HS-5 (cell line): ENCODE measurements at regions not wholly inside any gene's neighbourhood (a gene's known extent, or its start where the extent isn't known, plus 50 kb on each side); places are given as distances from the start of the nearest gene placed in this dataset.
"Not testable (repeated sequence)": the region's sequence is repeated elsewhere in the genome, so short reads cannot be mapped to it uniquely, and the experiment has no call there.

ENCODE experiments used
- DNase-seq: peaks from one replicate; pipeline ENCODE4 v3.0.0-alpha.2; 2012; ENCODE audit warnings: low read depth

DNA sequence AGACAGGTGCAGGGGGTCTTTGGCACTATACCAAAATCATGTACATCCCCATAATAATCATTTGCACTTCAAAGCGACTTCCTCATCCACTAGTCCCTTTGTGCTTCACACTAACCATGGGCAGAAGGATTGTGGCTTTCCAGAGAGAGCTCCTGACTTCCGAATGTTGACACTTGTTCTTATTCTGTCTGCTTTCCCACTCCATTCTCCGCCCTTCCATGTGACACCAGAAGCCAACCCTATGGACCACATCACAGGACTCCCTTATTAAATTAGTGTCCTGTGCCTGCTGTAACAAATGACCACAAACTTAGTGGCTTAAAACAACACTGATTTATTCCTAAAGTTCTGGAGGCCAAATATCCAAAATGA is 91.6 kb downstream of the CMC2 start:
- no peak for DNase-seq

DNA sequence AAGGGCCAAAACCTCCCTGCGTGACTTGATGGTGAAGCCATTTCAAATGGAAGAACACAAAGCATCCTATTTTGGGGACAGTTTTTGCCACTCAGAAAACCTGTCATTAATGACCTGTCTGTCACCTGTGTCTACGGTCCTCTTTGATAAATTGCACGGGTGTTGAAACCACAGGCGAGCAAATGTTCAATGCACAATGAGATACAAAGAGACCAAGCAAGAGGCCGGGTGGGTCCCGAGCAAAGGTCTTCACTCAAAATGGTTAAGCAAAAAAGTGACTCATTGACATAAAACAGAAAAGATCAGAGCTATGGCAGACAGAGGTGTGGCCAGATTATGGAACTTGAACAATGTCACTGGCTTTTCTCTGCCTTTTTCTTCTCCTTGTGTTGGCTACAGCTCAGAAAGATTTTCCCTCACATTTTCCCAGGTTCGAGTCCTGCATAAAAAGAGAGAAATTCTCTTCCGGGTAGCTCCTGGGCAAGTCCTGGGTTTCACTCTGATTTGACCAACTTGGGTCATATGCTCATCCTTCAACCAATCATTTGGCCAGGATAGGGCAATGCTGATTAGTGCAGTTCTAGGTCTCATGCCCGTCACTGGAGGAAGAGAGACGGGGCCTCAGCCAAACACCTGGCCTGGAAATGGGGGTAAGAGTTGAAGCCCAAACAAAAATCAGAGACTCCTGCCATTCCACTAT is 92.2 kb downstream of the CMC2 start:
- no peak for DNase-seq

DNA sequence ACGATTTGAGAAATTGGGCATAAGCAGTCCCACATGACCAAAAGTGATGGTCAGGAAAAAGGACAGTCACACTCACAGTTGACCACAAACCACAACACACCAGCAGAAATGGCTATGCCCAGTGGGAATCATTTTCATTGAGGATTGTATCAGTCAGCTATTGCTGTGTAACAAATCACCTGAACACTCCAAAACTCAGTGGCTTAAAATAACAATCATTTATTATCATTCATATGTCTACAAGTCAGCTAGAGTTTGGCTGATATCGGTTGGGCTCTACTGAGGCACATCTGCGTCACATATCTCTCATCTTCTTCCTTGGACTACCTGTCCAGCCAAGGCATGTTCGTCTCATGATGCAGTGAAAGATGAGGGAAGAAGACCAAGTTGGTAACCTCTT is 93.3 kb downstream of the CMC2 start:
- DNase-seq, result no peak

DNA sequence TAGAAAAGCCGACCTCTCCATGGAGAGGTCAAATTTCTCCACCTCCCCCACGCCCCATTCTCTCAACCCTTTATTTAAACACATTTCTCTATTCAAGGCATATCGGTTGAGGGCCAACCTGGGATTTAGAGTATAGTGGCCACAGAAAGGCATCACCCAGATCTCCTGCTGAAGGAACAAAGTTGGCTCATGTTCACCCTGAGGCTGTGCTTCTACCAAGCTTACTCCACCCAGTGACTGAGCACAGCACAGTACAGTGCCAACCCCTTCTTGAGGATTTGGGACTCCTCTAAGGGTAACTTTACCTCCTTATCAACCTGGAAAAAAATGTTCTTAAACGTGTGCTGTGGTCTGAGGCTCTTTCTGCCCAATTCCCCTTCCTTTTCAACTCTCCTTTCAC is 94.0 kb downstream of the CMC2 start:
- no peak for DNase-seq

DNA sequence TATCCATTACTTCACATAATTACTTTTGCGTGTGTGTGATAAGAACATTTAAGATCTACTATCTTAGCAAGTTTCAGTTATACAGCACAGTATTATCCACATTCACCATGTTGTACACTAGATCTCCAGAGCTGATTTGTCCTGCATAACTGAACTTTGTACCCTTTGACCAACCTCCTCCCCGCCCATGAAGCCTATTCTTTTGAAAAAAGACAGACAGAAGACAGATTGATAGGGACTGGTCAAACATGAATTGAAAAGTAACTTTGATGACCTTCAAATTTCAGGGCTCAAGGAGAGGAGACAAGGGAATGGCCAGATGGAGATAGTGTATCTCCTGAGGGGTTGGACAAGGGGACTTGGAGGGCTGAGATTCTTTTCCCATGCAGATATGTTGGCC is 96.3 kb downstream of the CMC2 start:
- DNase-seq, result no peak

DNA sequence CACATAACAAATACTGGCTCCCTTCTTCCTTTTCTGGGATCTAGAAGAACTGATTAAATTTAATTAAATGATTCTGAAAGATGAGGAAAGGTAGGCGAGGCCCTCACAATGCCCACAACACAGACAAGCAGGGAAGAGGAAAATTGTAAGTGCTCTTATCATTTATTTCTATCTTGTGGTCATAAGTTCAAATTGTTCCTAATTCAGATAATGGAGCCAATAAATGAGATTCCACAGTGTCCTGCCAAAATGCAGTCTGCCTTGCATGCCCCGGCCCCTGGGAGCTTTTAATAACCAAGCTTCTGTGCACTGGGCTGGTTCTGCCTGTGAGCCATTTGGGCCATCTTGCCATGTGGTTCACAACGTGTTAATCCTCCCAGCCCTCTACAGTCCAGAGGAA is 97.0 kb downstream of the CMC2 start:
- no peak for DNase-seq

DNA sequence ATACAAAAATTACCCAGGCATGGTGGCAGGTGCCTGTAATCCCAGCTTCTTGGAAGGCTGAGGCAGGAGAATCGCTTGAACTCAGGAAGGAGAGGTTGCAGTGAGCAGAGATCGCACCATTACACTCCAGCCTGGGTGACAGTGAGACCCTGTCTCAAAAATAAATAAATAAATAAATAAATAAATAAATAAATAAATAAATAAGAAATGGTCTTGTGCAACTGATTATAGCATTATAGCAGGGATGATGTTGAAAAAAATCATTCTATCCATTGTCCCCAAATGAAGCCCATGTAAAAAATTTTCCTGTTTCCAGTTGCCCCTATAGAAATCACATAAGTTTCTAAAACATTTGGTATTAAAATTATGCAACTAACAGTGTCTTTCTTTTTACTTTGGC is 100.5 kb downstream of the CMC2 start:
- DNase-seq, result not testable (repeated sequence)

DNA sequence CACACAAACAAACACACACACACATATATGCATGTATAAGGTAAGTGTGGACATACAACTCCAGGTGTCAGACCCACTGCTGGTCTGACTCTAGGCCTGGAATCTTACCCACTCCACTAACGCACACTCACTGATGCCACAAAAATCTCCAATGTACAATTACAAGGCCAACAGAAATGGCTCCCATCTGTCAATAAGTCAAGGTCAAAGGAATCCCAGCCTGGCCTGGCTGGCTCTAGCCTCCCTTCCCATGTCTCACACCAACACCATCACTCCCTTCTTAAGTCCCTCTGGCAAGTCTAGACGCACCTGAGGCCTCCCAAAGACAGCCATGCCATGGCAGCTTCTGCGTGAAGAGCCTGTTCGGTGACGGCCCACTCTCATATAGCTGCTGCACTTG is 99.2 kb upstream of the CDYL2 start:
- no peak for DNase-seq

DNA sequence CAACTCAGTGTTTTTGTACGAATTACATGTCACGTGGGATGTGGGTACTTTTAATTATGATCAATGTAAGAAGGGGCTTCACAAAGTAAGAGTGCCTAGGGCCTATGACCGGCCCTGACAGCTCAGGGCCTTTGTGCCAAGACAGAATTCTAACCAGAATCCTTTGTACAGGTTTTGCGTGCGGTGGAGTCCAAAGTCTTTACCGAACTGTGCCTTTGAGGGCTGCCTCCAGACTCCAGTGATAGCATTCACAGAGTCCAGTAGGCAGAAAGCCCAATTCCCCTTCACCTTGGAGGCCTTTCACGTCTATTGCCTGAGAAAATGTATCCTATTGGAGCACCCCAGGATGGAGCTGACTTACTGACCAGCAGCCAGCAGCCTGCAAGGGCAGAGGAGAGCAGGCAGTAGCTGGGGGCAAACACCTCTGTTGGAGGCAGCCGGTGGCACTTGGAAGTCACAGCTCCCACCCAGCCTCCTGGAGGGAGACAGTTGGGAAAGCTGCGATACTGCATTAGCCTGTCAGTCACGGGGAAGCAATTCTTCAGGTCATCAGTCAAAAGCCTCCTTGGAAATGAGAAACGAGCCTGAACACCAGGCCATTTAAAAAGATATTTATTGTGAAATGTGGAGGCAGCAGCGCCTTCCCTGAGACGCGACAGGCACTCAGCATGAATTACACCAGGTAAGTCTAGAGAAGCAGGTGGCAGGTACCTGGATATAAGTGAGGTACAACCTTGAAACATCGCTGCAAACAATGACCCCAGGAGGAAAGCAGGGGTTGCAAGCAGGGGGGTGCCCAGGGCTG is 98.1 kb upstream of the CDYL2 start:
- no peak for DNase-seq

DNA sequence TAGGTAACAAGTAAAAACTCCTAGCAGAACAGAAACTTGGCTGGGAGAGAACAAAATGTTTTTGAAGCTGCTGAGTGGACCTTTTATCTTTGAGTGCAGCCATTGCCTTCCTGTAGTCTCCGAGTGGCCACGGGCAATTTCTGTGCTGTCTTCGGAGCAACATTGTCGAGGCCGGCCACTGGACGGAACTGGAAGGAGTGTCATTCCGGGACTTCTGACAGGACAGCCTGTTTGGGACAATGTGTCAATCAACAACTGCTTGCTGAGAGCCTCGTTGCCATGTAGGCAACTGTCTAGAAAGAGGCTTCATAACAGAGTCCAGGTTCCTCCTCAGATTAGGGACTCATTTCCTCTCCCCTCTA is 96.2 kb upstream of the CDYL2 start:
- DNase-seq, result no peak

DNA sequence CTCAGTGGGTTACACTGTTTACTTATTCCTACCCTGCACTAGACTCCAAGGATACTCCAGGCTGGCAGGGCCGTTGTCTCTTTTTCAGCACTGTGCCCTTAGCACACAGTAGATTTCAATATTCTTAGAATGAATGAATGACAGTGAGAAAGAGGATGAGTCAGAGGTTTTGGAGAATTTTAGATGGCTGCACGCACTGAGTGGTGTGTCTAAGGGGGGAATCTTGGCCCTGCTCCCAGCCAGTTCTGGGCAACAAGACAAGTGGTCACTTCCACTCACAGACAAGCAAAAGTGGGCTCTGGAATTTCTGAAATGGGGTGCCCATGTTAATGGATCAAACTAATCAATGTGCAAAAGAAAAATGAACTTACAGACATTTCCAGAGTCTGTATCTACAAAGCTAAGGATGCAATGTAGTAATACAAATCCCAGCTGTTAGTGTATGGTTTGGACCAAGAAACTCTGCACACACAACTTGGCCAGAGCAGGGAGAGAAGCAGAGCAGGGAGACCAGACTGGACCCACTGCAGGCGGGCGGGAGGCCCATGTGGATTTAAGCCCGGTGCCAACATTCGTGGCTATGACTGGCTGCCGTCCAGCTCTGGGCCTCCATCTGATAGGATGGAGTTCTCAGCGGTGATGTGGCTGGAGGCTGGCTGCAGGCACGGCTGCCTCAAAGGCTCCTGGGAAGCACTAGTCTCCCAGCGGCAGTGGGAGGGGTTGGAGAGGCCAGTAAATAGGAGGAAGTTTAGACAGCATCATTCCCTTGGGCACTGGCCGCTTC is 95.6 kb upstream of the CDYL2 start:
- DNase-seq, result peak; percentile 2

DNA sequence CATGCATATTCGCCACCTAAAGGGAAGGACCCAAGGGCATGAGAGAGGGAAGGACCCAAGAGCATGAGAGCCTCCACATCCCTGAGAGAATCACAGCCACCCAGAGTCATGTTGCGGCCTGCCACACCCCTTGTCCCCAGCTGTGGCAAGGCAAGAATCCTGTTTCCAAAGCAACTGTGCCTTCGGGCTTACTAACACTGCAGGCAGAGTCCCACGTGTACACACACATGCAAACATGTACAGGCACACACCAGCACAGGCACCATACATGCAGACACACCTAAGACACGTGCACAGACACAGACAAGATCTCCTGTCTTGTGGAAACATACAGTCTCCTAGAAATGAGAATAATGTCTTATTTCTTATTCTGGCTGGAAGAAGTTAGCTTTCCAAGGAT is 92.4 kb upstream of the CDYL2 start:
- DNase-seq, result no peak

DNA sequence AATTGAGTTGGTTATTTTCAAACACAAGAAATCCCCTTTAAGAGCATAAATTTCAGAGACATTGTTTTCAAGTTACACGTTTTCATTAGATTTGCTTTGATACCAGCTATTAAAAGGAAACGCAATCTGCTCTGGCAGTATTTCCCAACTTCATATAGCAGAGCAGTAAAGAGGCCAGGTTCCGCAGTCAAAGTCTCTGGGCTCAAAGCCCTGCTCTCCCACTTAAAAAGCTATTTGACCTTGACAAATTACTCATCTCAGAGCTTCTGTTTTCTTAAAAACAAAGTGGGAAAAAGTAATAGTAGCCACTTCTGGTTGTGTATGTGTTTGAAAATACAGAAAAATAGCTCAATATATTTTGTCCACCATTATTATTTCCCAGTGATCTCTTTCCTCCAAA is 89.7 kb upstream of the CDYL2 start:
- no peak for DNase-seq

DNA sequence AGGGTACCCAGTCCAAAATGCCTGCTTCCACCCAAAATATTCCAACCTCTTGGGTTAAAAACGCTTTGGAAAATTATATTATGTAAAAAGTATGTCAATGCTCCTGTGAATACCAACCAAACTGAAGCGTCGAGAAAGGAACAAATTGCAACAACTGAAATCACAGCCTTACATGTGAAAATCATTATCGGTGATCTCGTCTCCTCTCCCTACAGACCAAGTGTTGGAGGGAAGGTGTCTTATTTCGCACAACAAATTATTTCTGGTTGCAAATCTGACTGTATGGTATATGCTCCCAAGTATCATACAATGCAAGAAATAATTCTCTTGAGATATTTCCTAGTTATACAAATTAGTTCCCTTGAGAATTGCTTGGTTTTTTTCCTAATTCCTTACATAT is 89.3 kb upstream of the CDYL2 start:
- DNase-seq, result no peak

DNA sequence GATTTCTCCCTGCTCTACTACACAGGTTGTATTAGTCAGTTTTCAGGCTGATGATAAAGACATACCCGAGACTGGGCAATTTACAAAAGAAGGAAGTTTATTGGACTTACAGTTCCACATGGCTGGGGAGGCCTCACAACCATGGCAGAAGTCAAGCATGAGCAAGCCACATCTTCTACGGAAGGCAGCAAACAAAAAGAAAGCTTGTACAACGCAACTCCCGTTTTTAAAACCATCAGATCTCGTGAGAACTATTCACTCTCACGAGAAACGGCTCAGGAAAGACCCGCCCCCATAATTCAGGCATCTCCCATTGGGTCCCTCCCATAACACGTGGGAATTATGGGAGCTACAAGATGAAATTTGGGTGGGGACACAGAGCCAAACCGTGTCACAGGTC is 88.0 kb upstream of the CDYL2 start:
- DNase-seq, result not testable (repeated sequence)

DNA sequence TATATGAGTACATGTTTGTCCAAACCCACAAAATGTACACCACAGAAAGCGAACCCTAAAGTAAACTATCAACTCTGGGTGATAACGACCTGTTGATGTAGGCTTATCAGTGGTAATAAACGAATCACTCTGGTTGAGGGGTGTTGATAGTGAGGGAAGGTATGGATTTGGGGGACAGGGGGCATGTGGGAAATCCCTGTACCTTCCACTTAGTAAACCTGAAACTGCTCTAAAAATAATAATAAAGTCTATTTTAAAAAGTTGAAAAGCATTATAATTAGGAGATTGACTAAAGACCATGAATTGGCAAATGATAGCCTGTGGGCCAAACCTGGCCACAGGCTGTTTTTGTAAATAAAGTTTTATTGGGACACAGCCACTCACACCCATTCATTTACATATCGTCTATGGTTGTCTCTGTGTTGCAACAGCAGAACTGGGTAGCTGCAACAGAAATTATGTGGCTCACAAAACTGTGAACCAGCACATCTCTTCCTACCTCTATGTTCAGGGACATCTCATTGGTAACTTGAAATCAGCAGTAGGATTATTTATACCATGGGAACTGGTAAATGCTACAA is 85.5 kb upstream of the CDYL2 start:
- DNase-seq, result no peak

DNA sequence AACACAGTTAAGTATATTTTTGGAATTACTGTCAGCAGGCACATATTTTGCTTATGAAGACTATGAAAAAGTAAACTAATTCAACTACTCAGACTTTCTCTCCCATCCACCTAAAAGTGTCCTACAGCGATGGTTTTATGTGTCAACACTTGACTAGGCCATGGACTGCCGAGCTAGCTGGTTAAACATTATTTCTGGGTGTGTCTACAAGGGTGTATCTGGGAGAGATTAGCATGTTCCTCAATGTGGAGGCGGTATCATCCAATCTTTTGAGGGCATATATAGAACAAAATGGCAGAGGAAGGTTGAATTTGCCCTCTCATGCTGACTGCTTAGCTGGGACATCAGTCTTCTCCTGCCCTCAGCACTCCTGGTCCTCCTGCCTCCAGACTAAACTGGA is 82.7 kb upstream of the CDYL2 start:
- DNase-seq, result no peak

DNA sequence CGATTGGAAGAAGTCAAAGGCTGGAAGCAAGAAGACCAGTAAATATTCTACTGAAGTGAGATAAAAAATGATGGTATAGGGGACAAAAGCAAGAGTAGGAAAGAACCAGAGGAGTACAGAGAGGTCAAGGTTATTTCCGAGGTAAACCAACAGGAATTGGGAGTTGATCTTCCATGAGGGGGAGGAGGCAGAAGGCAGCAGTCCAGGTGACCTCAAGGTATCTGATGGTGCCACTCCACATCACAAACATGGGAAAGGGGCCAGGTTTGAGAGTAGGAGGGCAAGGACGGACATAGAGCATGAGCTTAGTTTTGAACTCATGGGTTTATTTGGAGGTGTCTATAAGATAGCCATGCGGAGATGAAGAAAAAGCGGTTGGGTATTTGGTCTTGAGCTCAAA is 79.4 kb upstream of the CDYL2 start:
- no peak for DNase-seq

DNA sequence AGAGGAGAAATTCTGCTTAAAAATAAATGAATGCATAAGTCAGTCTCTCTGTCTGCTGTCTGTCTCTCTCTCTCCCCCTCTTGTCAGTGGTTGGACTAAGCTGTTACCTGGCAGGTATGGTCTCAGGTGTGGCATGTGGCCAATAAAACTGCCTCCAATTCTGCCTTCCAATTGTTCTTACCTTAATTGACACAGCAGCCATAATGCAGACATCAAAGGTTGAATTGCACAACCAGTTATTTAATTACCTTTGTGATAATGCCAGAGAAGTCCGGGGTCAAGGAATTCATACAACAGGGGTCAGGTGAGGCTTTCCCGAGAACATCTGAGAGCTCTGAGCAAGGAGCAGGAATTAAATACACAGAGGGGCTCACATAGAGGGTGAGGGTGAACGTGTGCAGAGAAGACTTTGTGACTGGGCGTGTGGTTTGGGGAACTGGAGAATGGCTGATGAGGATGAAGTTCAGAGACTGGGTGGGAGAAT is 78.8 kb upstream of the CDYL2 start:
- no peak for DNase-seq

DNA sequence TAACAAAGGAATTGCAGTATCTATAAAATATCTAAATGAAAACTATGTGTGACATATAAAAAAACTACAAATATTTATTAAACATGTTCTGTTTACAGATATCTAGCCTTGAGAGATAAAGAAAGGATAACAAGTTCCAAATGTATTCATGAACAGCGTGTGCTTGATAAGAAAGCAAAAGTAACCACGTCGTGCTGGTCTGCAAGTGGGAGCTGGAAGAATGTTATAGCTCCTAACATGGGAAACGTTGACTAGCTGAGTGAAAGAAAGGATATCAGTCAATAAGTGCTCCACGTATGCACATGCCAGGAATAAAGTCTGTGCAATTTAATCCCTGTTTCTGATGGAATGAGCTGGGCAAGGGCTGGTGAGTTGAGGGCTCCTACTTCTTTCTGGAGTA is 71.2 kb upstream of the CDYL2 start:
- DNase-seq, result no peak

DNA sequence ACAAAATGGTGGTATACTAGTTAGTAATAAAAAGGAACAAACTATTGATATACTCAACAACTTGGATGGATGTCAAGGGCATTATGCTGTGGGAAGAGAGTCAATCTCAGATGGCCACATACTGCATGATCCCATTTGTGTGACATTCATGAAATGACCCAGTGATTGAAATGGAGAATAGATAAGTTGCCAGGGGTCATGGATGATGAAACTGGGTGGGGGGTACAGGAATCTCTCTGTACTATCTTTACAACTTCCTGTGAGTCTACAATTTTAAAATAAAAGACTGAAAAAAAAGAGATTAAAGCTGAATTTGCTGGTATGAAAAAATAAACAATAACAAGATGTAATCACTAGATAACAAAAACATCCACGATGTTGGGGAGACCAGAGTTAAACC is 70.5 kb upstream of the CDYL2 start:
- no peak for DNase-seq

DNA sequence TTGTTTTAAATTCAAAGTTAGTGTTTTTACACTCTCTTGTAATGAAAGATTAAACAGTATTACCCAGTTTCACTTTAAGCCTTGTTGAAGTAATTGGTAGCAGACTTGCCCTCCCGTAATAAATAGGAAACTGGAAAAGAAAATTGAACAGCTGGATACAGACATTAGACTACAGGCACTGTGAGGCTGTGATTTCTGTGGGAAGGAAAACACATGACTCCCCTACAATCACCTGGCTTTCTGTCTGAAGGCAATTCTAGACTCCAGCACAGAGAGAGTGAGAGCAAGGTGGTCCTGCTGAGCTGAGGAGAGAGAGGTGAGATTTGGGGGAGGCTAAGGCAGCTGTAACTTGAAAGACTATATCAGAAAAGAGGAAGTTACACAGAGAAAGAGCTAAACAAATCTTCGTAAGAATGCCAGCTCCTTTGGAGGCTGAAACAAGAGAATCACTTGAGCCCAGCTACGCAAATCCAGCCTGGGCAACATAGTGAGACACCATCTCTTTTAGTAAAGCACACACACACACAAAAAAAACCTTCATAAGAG is 57.8 kb upstream of the CDYL2 start:
- no peak for DNase-seq
